D721Med (cell line): ENCODE measurements at regions not wholly inside any gene's neighbourhood (a gene's known extent, or its start where the extent isn't known, plus 50 kb on each side); places are given as distances from the start of the nearest gene placed in this dataset.

ENCODE experiments used
- DNase-seq: peaks from one replicate; pipeline ENCODE4 v3.0.0; 2011; ENCODE audit warnings: low spot score; ENCODE audit not compliant: insufficient read length
- FAIRE-seq: peaks from 2 replicates; lab custom pipeline; 2011; peaks lifted over from hg19 to GRCh38; lab: Jason Lieb, UNC
- TF ChIP-seq, protein P1 (sequence below): IDR thresholded peaks from 2 replicates; pipeline ENCODE4 v1.5.1; 2012; ENCODE audit warnings: mild to moderate bottlenecking, control low read depth; ENCODE audit not compliant: insufficient read depth; ENCODE audit errors: missing control alignments

- TF ChIP-seq, protein P1, sequence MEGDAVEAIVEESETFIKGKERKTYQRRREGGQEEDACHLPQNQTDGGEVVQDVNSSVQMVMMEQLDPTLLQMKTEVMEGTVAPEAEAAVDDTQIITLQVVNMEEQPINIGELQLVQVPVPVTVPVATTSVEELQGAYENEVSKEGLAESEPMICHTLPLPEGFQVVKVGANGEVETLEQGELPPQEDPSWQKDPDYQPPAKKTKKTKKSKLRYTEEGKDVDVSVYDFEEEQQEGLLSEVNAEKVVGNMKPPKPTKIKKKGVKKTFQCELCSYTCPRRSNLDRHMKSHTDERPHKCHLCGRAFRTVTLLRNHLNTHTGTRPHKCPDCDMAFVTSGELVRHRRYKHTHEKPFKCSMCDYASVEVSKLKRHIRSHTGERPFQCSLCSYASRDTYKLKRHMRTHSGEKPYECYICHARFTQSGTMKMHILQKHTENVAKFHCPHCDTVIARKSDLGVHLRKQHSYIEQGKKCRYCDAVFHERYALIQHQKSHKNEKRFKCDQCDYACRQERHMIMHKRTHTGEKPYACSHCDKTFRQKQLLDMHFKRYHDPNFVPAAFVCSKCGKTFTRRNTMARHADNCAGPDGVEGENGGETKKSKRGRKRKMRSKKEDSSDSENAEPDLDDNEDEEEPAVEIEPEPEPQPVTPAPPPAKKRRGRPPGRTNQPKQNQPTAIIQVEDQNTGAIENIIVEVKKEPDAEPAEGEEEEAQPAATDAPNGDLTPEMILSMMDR: no peak
- FAIRE-seq: no peak
- DNase-seq: no peak
Measured at GRCh38 chr1:221916176-221916575, 174.3 kb upstream of the DUSP10 start.

- FAIRE-seq (no peak), DNase-seq (no peak)
- TF ChIP-seq, protein P1: no peak
Measured at GRCh38 chr1:221915764-221916163, 173.9 kb upstream of the DUSP10 start.

DNA sequence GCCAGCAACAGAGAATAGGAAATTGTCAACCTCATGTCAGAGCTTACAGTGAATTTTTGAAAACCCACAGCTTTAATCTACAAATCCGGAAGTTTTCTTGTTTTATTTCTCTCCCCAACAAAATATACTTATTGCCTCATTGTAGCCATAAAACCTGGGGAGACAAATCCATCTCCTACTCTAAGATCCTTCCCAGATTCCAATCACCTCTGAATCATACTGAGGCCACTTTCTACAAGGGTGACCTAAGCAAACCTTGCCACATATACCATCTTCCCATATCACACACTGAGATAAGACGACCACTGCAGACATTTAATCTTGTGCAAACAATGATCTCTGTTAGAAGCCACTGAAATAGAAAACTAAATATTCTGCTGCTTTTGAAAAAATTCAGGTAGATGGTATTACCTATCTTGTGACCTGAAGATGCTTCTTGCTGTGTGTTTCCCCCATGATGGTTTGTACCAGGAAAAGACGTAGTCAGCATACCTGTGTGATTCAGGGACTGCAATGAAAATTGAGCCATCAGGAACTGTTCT, 171.5 kb upstream of the DUSP10 start:
- FAIRE-seq (no peak), DNase-seq (no peak)
- TF ChIP-seq, protein P1: no peak

- no peak for DNase-seq
- TF ChIP-seq, protein P1: no peak
- no peak for FAIRE-seq
Measured at GRCh38 chr1:221912230-221912629, 170.3 kb upstream of the DUSP10 start.

- TF ChIP-seq, protein P1: no peak
- no peak for DNase-seq
- FAIRE-seq: no peak
Measured at GRCh38 chr1:221911714-221912113, 169.8 kb upstream of the DUSP10 start.

GRCh38 chr1:221910222-221910621, 168.3 kb upstream of the DUSP10 start:
- DNase-seq: no peak
- TF ChIP-seq, protein P1: no peak
- no peak for FAIRE-seq

DNA sequence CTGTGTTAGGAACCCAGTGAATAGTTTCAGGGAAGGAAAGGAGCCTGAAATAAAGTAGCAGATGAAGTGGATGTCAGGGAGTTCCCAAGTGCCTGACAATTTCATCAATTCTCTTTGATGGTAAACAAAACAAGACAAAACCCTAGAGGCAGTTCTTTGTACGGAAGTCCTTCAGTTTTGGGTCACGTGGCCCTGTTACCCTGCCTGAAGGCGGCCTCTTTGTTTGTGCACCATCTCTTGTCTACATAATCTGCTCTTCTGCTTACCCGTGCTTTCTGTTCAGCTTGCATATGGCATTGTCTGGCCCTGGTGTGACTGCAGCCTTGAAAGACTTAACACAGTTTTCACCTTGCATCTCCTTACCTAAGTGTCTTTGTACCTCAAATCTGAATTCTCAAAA, 166.7 kb upstream of the DUSP10 start:
- peak; percentile 11 for FAIRE-seq
- TF ChIP-seq, protein P1: no peak
- no peak for DNase-seq
